ENCODE measurements at regions not wholly inside any gene's neighbourhood (a gene's known extent, or its start where the extent isn't known, plus 50 kb on each side); places are given as distances from the start of the nearest gene placed in this dataset.

GRCh38 chr1:191699343-191699742 lies 458.9 kb upstream of the RGS18 start:
- Histone ChIP-seq H3K36me3 (no peaks in the 10 kb centered on the region), H3K9me3 (no peaks in the 10 kb centered on the region), H3K4me3 (no peak overlapping the region), H3K27me3 (no peaks in the 10 kb centered on the region), H3K4me1 (no peaks in the 10 kb centered on the region), H3K27ac (replicated peaks in 1 of 4) (no peak overlapping the region)
- TF ChIP-seq POLR2A (IDR thresholded peaks at IDR 0.05; ENCODE audit: low read depth) (no peak), POLR2AphosphoS5 (IDR thresholded peaks at IDR 0.05) (no peak), CTCF (IDR thresholded peaks at IDR 0.05) (no peak), EP300 (IDR thresholded peaks at IDR 0.05) (no peak)
- 80% methylated on average over 1 of the region's 1 CpG for WGBS
- intact Hi-C loops (cut with DNase I), result no loop called here
- DNase-seq (ENCODE audit: extremely low spot score), result no peak

- Histone ChIP-seq H3K4me1 (no peaks in the 10 kb centered on the region), H3K36me3 (no peaks in the 10 kb centered on the region), H3K27ac (replicated peaks in 1 of 4) (no peak overlapping the region), H3K9me3 (no peaks in the 10 kb centered on the region), H3K27me3 (no peaks in the 10 kb centered on the region), H3K4me3 (no peak overlapping the region)
- no peak for DNase-seq (ENCODE audit: extremely low spot score)
- TF ChIP-seq POLR2A (IDR thresholded peaks at IDR 0.05; ENCODE audit: low read depth) (no peak), POLR2AphosphoS5 (IDR thresholded peaks at IDR 0.05) (no peak), EP300 (IDR thresholded peaks at IDR 0.05) (no peak), CTCF (IDR thresholded peaks at IDR 0.05) (no peak)
- 87% methylated on average over 3 of the region's 3 CpGs for WGBS
- intact Hi-C loops (cut with DNase I), result no loop called here
These were observed 457.3 kb upstream of the RGS18 start for GRCh38 chr1:191700922-191701321.

GRCh38 chr1:191702124-191702523 lies 456.1 kb upstream of the RGS18 start:
- Histone ChIP-seq H3K27me3 (no peaks in the 10 kb centered on the region), H3K4me1 (no peaks in the 10 kb centered on the region), H3K27ac (replicated peaks in 1 of 4) (no peak overlapping the region), H3K36me3 (no peaks in the 10 kb centered on the region), H3K4me3 (no peak overlapping the region), H3K9me3 (no peaks in the 10 kb centered on the region)
- 59% methylated on average over 2 of the region's 2 CpGs for WGBS
- no peak for DNase-seq (ENCODE audit: extremely low spot score)
- no peak for TF ChIP-seq POLR2A (IDR thresholded peaks at IDR 0.05; ENCODE audit: low read depth)
- no peak for TF ChIP-seq CTCF (IDR thresholded peaks at IDR 0.05)
- TF ChIP-seq POLR2AphosphoS5 (IDR thresholded peaks at IDR 0.05), result no peak
- no peak for TF ChIP-seq EP300 (IDR thresholded peaks at IDR 0.05)
- intact Hi-C loops (cut with DNase I), result no loop called here

- WGBS, result 70% methylated on average over 2 of the region's 2 CpGs
- TF ChIP-seq POLR2A (IDR thresholded peaks at IDR 0.05; ENCODE audit: low read depth), result no peak
- Histone ChIP-seq H3K27ac (replicated peaks in 1 of 4) (no peak overlapping the region), H3K4me3 (no peak overlapping the region), H3K36me3 (no peaks in the 10 kb centered on the region), H3K9me3 (no peaks in the 10 kb centered on the region), H3K4me1 (no peaks in the 10 kb centered on the region), H3K27me3 (no peaks in the 10 kb centered on the region)
- intact Hi-C loops (cut with DNase I), result no loop called here
- DNase-seq (ENCODE audit: extremely low spot score), result no peak
These were observed 451.0 kb upstream of the RGS18 start for GRCh38 chr1:191707288-191707687.

GRCh38 chr1:191709215-191709614 lies 449.0 kb upstream of the RGS18 start:
- intact Hi-C loops (cut with DNase I), result no loop called here
- TF ChIP-seq POLR2A (IDR thresholded peaks at IDR 0.05; ENCODE audit: low read depth), result no peak
- no peak for TF ChIP-seq EP300 (IDR thresholded peaks at IDR 0.05)
- TF ChIP-seq CTCF (IDR thresholded peaks at IDR 0.05), result no peak
- TF ChIP-seq POLR2AphosphoS5 (IDR thresholded peaks at IDR 0.05), result no peak
- WGBS, result 61% methylated on average over 2 of the region's 2 CpGs
- Histone ChIP-seq H3K9me3 (no peaks in the 10 kb centered on the region), H3K27ac (replicated peaks in 1 of 4) (no peak overlapping the region), H3K4me3 (no peak overlapping the region), H3K4me1 (no peaks in the 10 kb centered on the region), H3K36me3 (no peaks in the 10 kb centered on the region), H3K27me3 (no peaks in the 10 kb centered on the region)
- no peak for DNase-seq (ENCODE audit: extremely low spot score)
